HepG2 (cell line): ENCODE measurements at regions not wholly inside any gene's neighbourhood (a gene's known extent, or its start where the extent isn't known, plus 50 kb on each side); places are given as distances from the start of the nearest gene placed in this dataset.
A peak's percentile ranks its signal among the peaks of the same experiment; 100 is the strongest.

Experiments
- CAMTA2 ChIP-seq: sonication (generic); formaldehyde crosslinking; IDR thresholded peaks from 2 replicates; pipeline ENCODE4 v1.4.0; 2020; ENCODE audit warnings: mild to moderate bottlenecking, missing genetic modification reagents, borderline replicate concordance
- FOSL1 ChIP-seq: sonication (generic); formaldehyde crosslinking; IDR thresholded peaks from 2 replicates; pipeline ENCODE4 v1.9.0; 2021; ENCODE audit warnings: missing genetic modification reagents, borderline replicate concordance
- HNRNPLL ChIP-seq: fragments of 200-400 bp; formaldehyde crosslinking; IDR thresholded peaks from 2 replicates; pipeline ENCODE4 v1.6.1; 2017; ENCODE audit warnings: mild to moderate bottlenecking, low read depth, low read length; ENCODE audit not compliant: poor library complexity, severe bottlenecking
- MED13 ChIP-seq: sonication (generic); formaldehyde crosslinking; IDR thresholded peaks from 2 replicates; pipeline ENCODE4 v1.5.0; 2020; ENCODE audit warnings: missing genetic modification reagents
- ZKSCAN5 ChIP-seq: sonication (generic); formaldehyde crosslinking; IDR thresholded peaks from 2 replicates; pipeline ENCODE4 v1.5.1; 2020; ENCODE audit warnings: mild to moderate bottlenecking, missing genetic modification reagents
- ZNF263 ChIP-seq: sonication (generic); formaldehyde crosslinking; IDR thresholded peaks from 2 replicates; pipeline ENCODE4 v1.4.0; 2020; ENCODE audit warnings: missing genetic modification reagents
- ZNF274 ChIP-seq: sonication (generic); formaldehyde crosslinking; IDR thresholded peaks from 2 replicates; pipeline ENCODE4 v1.5.1; 2020; ENCODE audit warnings: mild to moderate bottlenecking, missing genetic modification reagents
- ZNF766 ChIP-seq: sonication (generic); formaldehyde crosslinking; IDR thresholded peaks from 2 replicates; pipeline ENCODE4 v1.5.0; 2020; ENCODE audit warnings: missing genetic modification reagents, borderline replicate concordance
- TF ChIP-seq, protein P1 (sequence below): sonication (generic); formaldehyde crosslinking; IDR thresholded peaks from 2 replicates; pipeline ENCODE4 v1.4.0; 2020; ENCODE audit warnings: mild to moderate bottlenecking, missing genetic modification reagents
- TF ChIP-seq, protein P2 (sequence below): sonication (generic); formaldehyde crosslinking; IDR thresholded peaks from 2 replicates; pipeline ENCODE4 v1.4.0; 2020; ENCODE audit warnings: mild to moderate bottlenecking, missing genetic modification reagents
- TF ChIP-seq, protein P3 (sequence below): IDR thresholded peaks from 2 replicates; pipeline ENCODE4 v1.6.1; 2016
- TF ChIP-seq, protein P4 (sequence below): sonication (generic); formaldehyde crosslinking; IDR thresholded peaks from 2 replicates; pipeline ENCODE4 v1.5.1; 2020; ENCODE audit warnings: mild to moderate bottlenecking, missing genetic modification reagents, borderline replicate concordance
- TF ChIP-seq, protein P5 (sequence below): sonication (generic); formaldehyde crosslinking; IDR thresholded peaks from 2 replicates; pipeline ENCODE4 v1.4.0; 2020; ENCODE audit warnings: missing genetic modification reagents
- TF ChIP-seq, protein P6 (sequence below): sonication (generic); formaldehyde crosslinking; IDR thresholded peaks from 2 replicates; pipeline ENCODE4 v1.5.1; 2020; ENCODE audit warnings: mild to moderate bottlenecking, missing genetic modification reagents, moderate library complexity
- TF ChIP-seq, protein P7 (sequence below): sonication (generic); formaldehyde crosslinking; IDR thresholded peaks from 2 replicates; pipeline ENCODE4 v1.8.0; 2022; ENCODE audit warnings: mild to moderate bottlenecking, missing genetic modification reagents, borderline replicate concordance
- TF ChIP-seq, protein P8 (sequence below): sonication (generic); formaldehyde crosslinking; IDR thresholded peaks from 2 replicates; pipeline ENCODE4 v1.4.0; 2020; ENCODE audit warnings: missing genetic modification reagents

DNA sequence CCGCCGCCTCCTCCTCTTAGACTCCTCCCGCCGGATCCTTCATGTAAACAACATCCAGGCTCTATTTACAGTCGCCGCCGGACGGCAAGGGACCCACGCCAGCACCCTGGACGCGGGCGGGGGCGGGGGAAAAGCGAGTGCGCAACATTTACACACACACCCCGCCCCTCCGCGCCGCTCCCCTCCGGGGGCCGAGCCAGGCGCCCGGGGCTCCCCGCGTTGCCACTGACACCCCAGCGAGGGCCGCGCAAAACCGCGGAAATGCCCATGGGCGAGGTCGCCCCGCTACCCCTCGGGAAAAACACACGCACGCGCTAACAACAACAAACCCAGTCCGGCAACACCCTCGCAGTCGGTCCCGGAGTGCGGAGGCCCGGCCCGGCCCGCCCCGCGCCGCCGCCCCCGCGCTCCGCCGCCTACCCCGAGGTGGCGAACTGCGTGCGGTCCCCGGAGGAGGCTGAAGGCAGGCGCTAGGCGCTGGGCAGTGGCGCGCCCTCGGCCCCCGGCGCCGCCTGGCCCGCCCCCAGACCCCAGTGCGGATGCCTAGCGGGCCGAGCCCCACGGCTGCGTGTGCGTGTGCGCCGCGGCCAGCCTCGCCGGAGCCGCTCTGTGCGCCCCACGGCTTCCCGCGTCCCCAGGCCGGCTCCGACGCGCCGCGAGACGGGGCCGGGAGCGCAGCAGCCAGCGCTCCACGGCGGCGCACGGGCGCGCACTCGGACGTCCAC, 81.1 kb upstream of the AK4 start (continued):
- TF ChIP-seq HNRNPLL, result no peak
- TF ChIP-seq ZNF766, result 0 out of 2 replicates have a peak, but pooled peaks have one; percentile 20
- TF ChIP-seq, protein P1, sequence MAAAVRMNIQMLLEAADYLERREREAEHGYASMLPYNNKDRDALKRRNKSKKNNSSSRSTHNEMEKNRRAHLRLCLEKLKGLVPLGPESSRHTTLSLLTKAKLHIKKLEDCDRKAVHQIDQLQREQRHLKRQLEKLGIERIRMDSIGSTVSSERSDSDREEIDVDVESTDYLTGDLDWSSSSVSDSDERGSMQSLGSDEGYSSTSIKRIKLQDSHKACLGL, result 0 out of 2 replicates have a peak, but pooled peaks have one; percentile 54
- TF ChIP-seq ZNF263 (CRISPR knock-in tag), result peak; percentile 91
- TF ChIP-seq, protein P2, sequence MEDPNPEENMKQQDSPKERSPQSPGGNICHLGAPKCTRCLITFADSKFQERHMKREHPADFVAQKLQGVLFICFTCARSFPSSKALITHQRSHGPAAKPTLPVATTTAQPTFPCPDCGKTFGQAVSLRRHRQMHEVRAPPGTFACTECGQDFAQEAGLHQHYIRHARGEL (CRISPR knock-in tag), result no peak
- TF ChIP-seq MED13, result no peak
- TF ChIP-seq, protein P3, sequence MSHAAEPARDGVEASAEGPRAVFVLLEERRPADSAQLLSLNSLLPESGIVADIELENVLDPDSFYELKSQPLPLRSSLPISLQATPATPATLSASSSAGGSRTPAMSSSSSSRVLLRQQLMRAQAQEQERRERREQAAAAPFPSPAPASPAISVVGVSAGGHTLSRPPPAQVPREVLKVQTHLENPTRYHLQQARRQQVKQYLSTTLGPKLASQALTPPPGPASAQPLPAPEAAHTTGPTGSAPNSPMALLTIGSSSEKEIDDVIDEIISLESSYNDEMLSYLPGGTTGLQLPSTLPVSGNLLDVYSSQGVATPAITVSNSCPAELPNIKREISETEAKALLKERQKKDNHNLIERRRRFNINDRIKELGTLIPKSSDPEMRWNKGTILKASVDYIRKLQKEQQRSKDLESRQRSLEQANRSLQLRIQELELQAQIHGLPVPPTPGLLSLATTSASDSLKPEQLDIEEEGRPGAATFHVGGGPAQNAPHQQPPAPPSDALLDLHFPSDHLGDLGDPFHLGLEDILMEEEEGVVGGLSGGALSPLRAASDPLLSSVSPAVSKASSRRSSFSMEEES, result no peak
- no peak for TF ChIP-seq ZKSCAN5 (CRISPR knock-in tag)
- TF ChIP-seq, protein P4, sequence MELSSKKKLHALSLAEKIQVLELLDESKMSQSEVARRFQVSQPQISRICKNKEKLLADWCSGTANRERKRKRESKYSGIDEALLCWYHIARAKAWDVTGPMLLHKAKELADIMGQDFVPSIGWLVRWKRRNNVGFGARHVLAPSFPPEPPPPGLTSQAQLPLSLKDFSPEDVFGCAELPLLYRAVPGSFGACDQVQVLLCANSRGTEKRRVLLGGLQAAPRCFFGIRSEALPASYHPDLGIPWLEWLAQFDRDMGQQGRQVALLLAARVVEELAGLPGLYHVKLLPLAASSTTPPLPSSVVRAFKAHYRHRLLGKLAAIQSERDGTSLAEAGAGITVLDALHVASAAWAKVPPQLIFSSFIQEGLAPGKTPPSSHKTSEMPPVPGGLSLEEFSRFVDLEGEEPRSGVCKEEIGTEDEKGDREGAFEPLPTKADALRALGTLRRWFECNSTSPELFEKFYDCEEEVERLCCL, result no peak
- TF ChIP-seq, protein P5, sequence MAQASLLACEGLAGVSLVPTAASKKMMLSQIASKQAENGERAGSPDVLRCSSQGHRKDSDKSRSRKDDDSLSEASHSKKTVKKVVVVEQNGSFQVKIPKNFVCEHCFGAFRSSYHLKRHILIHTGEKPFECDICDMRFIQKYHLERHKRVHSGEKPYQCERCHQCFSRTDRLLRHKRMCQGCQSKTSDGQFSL (CRISPR knock-in tag), result no peak
- TF ChIP-seq, protein P6, sequence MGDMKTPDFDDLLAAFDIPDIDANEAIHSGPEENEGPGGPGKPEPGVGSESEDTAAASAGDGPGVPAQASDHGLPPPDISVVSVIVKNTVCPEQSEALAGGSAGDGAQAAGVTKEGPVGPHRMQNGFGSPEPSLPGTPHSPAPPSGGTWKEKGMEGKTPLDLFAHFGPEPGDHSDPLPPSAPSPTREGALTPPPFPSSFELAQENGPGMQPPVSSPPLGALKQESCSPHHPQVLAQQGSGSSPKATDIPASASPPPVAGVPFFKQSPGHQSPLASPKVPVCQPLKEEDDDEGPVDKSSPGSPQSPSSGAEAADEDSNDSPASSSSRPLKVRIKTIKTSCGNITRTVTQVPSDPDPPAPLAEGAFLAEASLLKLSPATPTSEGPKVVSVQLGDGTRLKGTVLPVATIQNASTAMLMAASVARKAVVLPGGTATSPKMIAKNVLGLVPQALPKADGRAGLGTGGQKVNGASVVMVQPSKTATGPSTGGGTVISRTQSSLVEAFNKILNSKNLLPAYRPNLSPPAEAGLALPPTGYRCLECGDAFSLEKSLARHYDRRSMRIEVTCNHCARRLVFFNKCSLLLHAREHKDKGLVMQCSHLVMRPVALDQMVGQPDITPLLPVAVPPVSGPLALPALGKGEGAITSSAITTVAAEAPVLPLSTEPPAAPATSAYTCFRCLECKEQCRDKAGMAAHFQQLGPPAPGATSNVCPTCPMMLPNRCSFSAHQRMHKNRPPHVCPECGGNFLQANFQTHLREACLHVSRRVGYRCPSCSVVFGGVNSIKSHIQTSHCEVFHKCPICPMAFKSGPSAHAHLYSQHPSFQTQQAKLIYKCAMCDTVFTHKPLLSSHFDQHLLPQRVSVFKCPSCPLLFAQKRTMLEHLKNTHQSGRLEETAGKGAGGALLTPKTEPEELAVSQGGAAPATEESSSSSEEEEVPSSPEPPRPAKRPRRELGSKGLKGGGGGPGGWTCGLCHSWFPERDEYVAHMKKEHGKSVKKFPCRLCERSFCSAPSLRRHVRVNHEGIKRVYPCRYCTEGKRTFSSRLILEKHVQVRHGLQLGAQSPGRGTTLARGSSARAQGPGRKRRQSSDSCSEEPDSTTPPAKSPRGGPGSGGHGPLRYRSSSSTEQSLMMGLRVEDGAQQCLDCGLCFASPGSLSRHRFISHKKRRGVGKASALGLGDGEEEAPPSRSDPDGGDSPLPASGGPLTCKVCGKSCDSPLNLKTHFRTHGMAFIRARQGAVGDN (CRISPR knock-in tag), result peak; percentile 59
- 0 out of 2 replicates have a peak, but pooled peaks have one; percentile 29 for TF ChIP-seq ZNF274 (CRISPR knock-in tag)
- TF ChIP-seq, protein P7, sequence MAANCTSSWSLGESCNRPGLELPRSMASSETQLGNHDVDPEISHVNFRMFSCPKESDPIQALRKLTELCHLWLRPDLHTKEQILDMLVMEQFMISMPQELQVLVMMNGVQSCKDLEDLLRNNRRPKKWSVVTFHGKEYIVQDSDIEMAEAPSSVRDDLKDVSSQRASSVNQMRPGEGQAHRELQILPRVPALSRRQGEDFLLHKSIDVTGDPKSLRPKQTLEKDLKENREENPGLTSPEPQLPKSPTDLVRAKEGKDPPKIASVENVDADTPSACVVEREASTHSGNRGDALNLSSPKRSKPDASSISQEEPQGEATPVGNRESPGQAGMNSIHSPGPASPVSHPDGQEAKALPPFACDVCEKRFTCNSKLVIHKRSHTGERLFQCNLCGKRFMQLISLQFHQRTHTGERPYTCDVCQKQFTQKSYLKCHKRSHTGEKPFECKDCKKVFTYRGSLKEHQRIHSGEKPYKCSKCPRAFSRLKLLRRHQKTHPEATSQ (CRISPR knock-in tag), result no peak
- no peak for TF ChIP-seq FOSL1 (CRISPR knock-in tag)
- TF ChIP-seq CAMTA2 (CRISPR knock-in tag), result 0 out of 2 replicates have a peak, but pooled peaks have one; percentile 28
- TF ChIP-seq, protein P8, sequence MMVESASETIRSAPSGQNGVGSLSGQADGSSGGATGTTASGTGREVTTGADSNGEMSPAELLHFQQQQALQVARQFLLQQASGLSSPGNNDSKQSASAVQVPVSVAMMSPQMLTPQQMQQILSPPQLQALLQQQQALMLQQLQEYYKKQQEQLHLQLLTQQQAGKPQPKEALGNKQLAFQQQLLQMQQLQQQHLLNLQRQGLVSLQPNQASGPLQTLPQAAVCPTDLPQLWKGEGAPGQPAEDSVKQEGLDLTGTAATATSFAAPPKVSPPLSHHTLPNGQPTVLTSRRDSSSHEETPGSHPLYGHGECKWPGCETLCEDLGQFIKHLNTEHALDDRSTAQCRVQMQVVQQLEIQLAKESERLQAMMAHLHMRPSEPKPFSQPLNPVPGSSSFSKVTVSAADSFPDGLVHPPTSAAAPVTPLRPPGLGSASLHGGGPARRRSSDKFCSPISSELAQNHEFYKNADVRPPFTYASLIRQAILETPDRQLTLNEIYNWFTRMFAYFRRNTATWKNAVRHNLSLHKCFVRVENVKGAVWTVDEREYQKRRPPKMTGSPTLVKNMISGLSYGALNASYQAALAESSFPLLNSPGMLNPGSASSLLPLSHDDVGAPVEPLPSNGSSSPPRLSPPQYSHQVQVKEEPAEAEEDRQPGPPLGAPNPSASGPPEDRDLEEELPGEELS (CRISPR knock-in tag), result peak; percentile 42; the same call in 1 of the 2 replicates
